ENCODE measurements at regions not wholly inside any gene's neighbourhood (a gene's known extent, or its start where the extent isn't known, plus 50 kb on each side); places are given as distances from the start of the nearest gene placed in this dataset.

GRCh38 chr4:106454581-106454980 is 86.0 kb upstream of the GIMD1 start:
- Histone ChIP-seq H3K9me3 (replicated peaks) (no peaks in the 10 kb centered on the region), H3K27ac (no peak overlapping the region), H3K36me3 (no peaks in the 10 kb centered on the region), H3K27me3 (no peaks in the 10 kb centered on the region), H3K4me1 (no peaks in the 10 kb centered on the region), H3K4me3 (no peak overlapping the region)
- DNase-seq, result no peak

GRCh38 chr4:106454021-106454420 is 85.4 kb upstream of the GIMD1 start:
- DNase-seq, result no peak
- no peaks in the 10 kb centered on the region for H3K36me3 ChIP-seq
- no peak overlapping the region for H3K4me3 ChIP-seq
- no peaks in the 10 kb centered on the region for H3K4me1 ChIP-seq
- H3K27ac ChIP-seq, result no peak overlapping the region
- H3K27me3 ChIP-seq, result no peaks in the 10 kb centered on the region
- no peaks in the 10 kb centered on the region for H3K9me3 ChIP-seq (replicated peaks)

- Histone ChIP-seq H3K4me1 (no peaks in the 10 kb centered on the region), H3K36me3 (no peaks in the 10 kb centered on the region), H3K27me3 (no peaks in the 10 kb centered on the region), H3K27ac (no peak overlapping the region), H3K9me3 (replicated peaks) (no peaks in the 10 kb centered on the region), H3K4me3 (no peak overlapping the region)
- DNase-seq, result no peak
Observed at GRCh38 chr4:106451091-106451490, 82.5 kb upstream of the GIMD1 start.

GRCh38 chr4:106450249-106450648 is 81.7 kb upstream of the GIMD1 start:
- no peak overlapping the region for H3K27ac ChIP-seq
- no peaks in the 10 kb centered on the region for H3K9me3 ChIP-seq (replicated peaks)
- no peak for DNase-seq
- H3K36me3 ChIP-seq, result no peaks in the 10 kb centered on the region
- H3K4me3 ChIP-seq, result no peak overlapping the region
- H3K4me1 ChIP-seq, result no peaks in the 10 kb centered on the region
- no peaks in the 10 kb centered on the region for H3K27me3 ChIP-seq

GRCh38 chr4:106444557-106444956 is 76.0 kb upstream of the GIMD1 start:
- Histone ChIP-seq H3K4me3 (no peak overlapping the region), H3K4me1 (no peaks in the 10 kb centered on the region), H3K36me3 (no peaks in the 10 kb centered on the region), H3K9me3 (replicated peaks) (no peaks in the 10 kb centered on the region), H3K27me3 (no peaks in the 10 kb centered on the region), H3K27ac (no peak overlapping the region)
- no peak for DNase-seq

GRCh38 chr4:106430797-106431196 is 62.2 kb upstream of the GIMD1 start:
- DNase-seq, result no peak
- Histone ChIP-seq H3K4me1 (no peaks in the 10 kb centered on the region), H3K27me3 (no peaks in the 10 kb centered on the region; the same call in 1 of the 2 replicates), H3K36me3 (no peaks in the 10 kb centered on the region), H3K27ac (no peak overlapping the region), H3K4me3 (no peak overlapping the region), H3K9me3 (replicated peaks) (no peaks in the 10 kb centered on the region)

GRCh38 chr4:106429885-106430284 is 61.3 kb upstream of the GIMD1 start:
- no peaks in the 10 kb centered on the region; the same call in 1 of the 2 replicates for H3K27me3 ChIP-seq
- no peak for DNase-seq
- no peaks in the 10 kb centered on the region for H3K9me3 ChIP-seq (replicated peaks)
- H3K4me3 ChIP-seq, result no peak overlapping the region
- H3K4me1 ChIP-seq, result no peaks in the 10 kb centered on the region
- no peak overlapping the region for H3K27ac ChIP-seq
- no peaks in the 10 kb centered on the region for H3K36me3 ChIP-seq

- Histone ChIP-seq H3K4me3 (no peak overlapping the region), H3K36me3 (no peaks in the 10 kb centered on the region), H3K27me3 (no peaks in the 10 kb centered on the region)
Observed at GRCh38 chr4:106426069-106426468, 57.5 kb upstream of the GIMD1 start.

GRCh38 chr4:106425576-106425975 is 57.0 kb upstream of the GIMD1 start:
- DNase-seq, result no peak
- Histone ChIP-seq H3K27ac (no peak overlapping the region), H3K36me3 (no peaks in the 10 kb centered on the region), H3K9me3 (replicated peaks) (no peaks in the 10 kb centered on the region; the same call in 1 of the 2 replicates), H3K4me1 (peaks cover 4% of the 10 kb centered on the region; the same call in 1 of the 2 replicates), H3K27me3 (no peaks in the 10 kb centered on the region), H3K4me3 (no peak overlapping the region)

More at GRCh38 chr4:106426069-106426468, 57.5 kb upstream of the GIMD1 start:
- Histone ChIP-seq H3K27ac (no peak overlapping the region), H3K9me3 (replicated peaks) (no peaks in the 10 kb centered on the region), H3K4me1 (peaks cover 4% of the 10 kb centered on the region; the same call in 1 of the 2 replicates)
- DNase-seq, result no peak

GRCh38 chr4:106424426-106424825 is 55.8 kb upstream of the GIMD1 start:
- H3K9me3 ChIP-seq (replicated peaks), result no peaks in the 10 kb centered on the region; the same call in 1 of the 2 replicates
- H3K27ac ChIP-seq, result no peak overlapping the region
- no peaks in the 10 kb centered on the region for H3K27me3 ChIP-seq
- peaks cover 4% of the 10 kb centered on the region; the same call in 1 of the 2 replicates for H3K4me1 ChIP-seq
- DNase-seq, result peak in 1 of 2 experiments; percentile 13
- H3K36me3 ChIP-seq, result no peaks in the 10 kb centered on the region
- H3K4me3 ChIP-seq, result no peak overlapping the region

- DNase-seq, result no peak
- Histone ChIP-seq H3K9me3 (replicated peaks) (no peaks in the 10 kb centered on the region; the same call in 1 of the 2 replicates), H3K27ac (no peak overlapping the region), H3K4me1 (peaks cover 4% of the 10 kb centered on the region; the same call in 1 of the 2 replicates), H3K4me3 (no peak overlapping the region), H3K27me3 (no peaks in the 10 kb centered on the region), H3K36me3 (no peaks in the 10 kb centered on the region)
Observed at GRCh38 chr4:106423791-106424190, 55.2 kb upstream of the GIMD1 start.

GRCh38 chr4:106422766-106423165 is 54.2 kb upstream of the GIMD1 start:
- Histone ChIP-seq H3K9me3 (replicated peaks) (no peaks in the 10 kb centered on the region; the same call in 1 of the 2 replicates), H3K36me3 (no peaks in the 10 kb centered on the region), H3K4me1 (peaks cover 4% of the 10 kb centered on the region; the same call in 1 of the 2 replicates), H3K27me3 (no peaks in the 10 kb centered on the region), H3K27ac (no peak overlapping the region), H3K4me3 (no peak overlapping the region)
- DNase-seq, result no peak

GRCh38 chr4:106421441-106422296 is 53.1 kb upstream of the GIMD1 start:
- Histone ChIP-seq H3K4me3 (no peak overlapping the region), H3K9me3 (replicated peaks) (no peaks in the 10 kb centered on the region; the same call in 1 of the 2 replicates), H3K36me3 (no peaks in the 10 kb centered on the region; the same call in 1 of the 2 replicates), H3K4me1 (peaks cover 4% of the 10 kb centered on the region; the same call in 1 of the 2 replicates), H3K27ac (no peak overlapping the region), H3K27me3 (no peaks in the 10 kb centered on the region)
- DNase-seq, result no peak

- H3K9me3 ChIP-seq (replicated peaks), result no peaks in the 10 kb centered on the region; the same call in 1 of the 2 replicates
- H3K4me3 ChIP-seq, result no peak overlapping the region
- peaks cover 4% of the 10 kb centered on the region; the same call in 1 of the 2 replicates for H3K4me1 ChIP-seq
- DNase-seq, result no peak
- no peak overlapping the region for H3K27ac ChIP-seq
- no peaks in the 10 kb centered on the region for H3K27me3 ChIP-seq
- no peaks in the 10 kb centered on the region; the same call in 1 of the 2 replicates for H3K36me3 ChIP-seq
Observed at GRCh38 chr4:106418444-106418843, 49.9 kb upstream of the GIMD1 start.

Data from SJCRH30 (cell line).